ENCODE measurements at regions not wholly inside any gene's neighbourhood (a gene's known extent, or its start where the extent isn't known, plus 50 kb on each side); places are given as distances from the start of the nearest gene placed in this dataset.

GRCh38 chr11:48675945-48676344, 187.4 kb downstream of the OR4A47 start:
- TF ChIP-seq CTCF (IDR thresholded peaks at IDR 0.05) (no peak), POLR2A (IDR thresholded peaks at IDR 0.05) (no peak)

All from adrenal gland (tissue), 5 donors.